Vagina (tissue), 2 donors: ENCODE measurements at regions not wholly inside any gene's neighbourhood (a gene's known extent, or its start where the extent isn't known, plus 50 kb on each side); places are given as distances from the start of the nearest gene placed in this dataset.

Source experiments
- DNase-seq, 2 donors: peaks; one replicate each; pipeline ENCODE4 v3.0.0-alpha.2; 2017; ENCODE audit errors: extremely low spot score in 2 of 2
- H3K27ac ChIP-seq: fragments of 200-600 bp; sonication (generic); one replicate; pipeline ENCODE4 v1.5.1; 2019
- H3K27me3 ChIP-seq: fragments of 200-600 bp; sonication (generic); one replicate; pipeline ENCODE4 v1.5.1; 2019
- H3K36me3 ChIP-seq, 2 donors: fragments of 200-600 bp; sonication (generic); one replicate each; pipeline ENCODE4 v1.5.1; 2017 to 2019
- H3K4me1 ChIP-seq: fragments of 200-600 bp; sonication (generic); one replicate; pipeline ENCODE4 v1.5.1; 2019
- H3K4me3 ChIP-seq, 2 donors: fragments of 200-600 bp; sonication (generic); 1 replicate in 1 of 2; 2 replicates in 1 of 2; pipeline ENCODE4 v1.5.1; 2016 to 2019
- H3K9me3 ChIP-seq: fragments of 200-600 bp; sonication (generic); one replicate; pipeline ENCODE4 v1.5.1; 2019
- CTCF ChIP-seq, 3 experiments: fragments of 450-650 bp in 2 of 3; fragments of 200-600 bp in 1 of 3; sonication (generic) in 1 of 3; IDR thresholded peaks; one replicate each; pipeline ENCODE4 v1.5.1; 2017 to 2019; ENCODE audit warnings: antibody characterized with exemption in 3 of 3, mild to moderate bottlenecking in 2 of 3, moderate library complexity in 2 of 3
- POLR2A ChIP-seq, 2 donors: fragments of 450-650 bp; IDR thresholded peaks; one replicate each; pipeline ENCODE4 v1.6.1; 2017; ENCODE audit warnings: antibody characterized with exemption in 2 of 2, mild to moderate bottlenecking in 2 of 2, moderate library complexity in 2 of 2
- POLR2AphosphoS5 ChIP-seq, 2 donors: sonication (generic); formaldehyde crosslinking; IDR thresholded peaks; one replicate each; pipeline ENCODE4 v1.9.0; 2017; ENCODE audit warnings: antibody characterized with exemption in 2 of 2, mild to moderate bottlenecking in 2 of 2, low read depth in 1 of 2; ENCODE audit not compliant: insufficient read depth in 1 of 2
- intact Hi-C: fragments of 100-400 bp; cut with DNase I; formaldehyde crosslinking; loops from one replicate; pipeline ENCODE4 v1.15.1; 2023

- TF ChIP-seq POLR2AphosphoS5 (IDR thresholded peaks at IDR 0.05; ENCODE audit: insufficient read depth in 1 of 2, low read depth in 1 of 2) (no peak), CTCF (IDR thresholded peaks at IDR 0.05) (no peak), POLR2A (IDR thresholded peaks at IDR 0.05) (no peak)
- intact Hi-C loops, result no loop called here
- Histone ChIP-seq H3K4me1 (no peaks in the 10 kb centered on the region), H3K9me3 (no peaks in the 10 kb centered on the region), H3K36me3 (no peaks in the 10 kb centered on the region), H3K27me3 (no peaks in the 10 kb centered on the region), H3K27ac (no peak overlapping the region), H3K4me3 (no peak overlapping the region)
- no peak for DNase-seq
Measured at GRCh38 chr18:29171892-29172755, 995.2 kb upstream of the CDH2 start.

DNA sequence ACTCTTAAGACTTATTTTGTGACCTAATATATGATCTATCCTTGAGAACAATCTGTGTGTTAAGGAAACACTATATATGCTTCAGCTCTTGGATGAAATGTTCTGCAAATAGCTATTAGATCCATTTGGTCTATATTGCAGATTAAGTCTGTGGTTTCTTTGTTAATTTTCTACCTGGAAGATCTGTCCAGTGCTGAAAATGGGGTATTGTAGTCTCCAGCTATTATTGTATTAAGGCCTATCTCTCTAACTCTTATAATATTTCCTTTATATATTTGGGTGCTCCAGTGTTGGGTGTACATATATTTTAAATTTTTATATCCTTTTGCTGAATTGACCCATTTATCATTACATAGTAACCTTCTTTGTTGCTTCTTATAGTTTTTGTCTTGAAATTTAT is 992.7 kb upstream of the CDH2 start:
- TF ChIP-seq CTCF (IDR thresholded peaks at IDR 0.05) (no peak), POLR2A (IDR thresholded peaks at IDR 0.05) (no peak), POLR2AphosphoS5 (IDR thresholded peaks at IDR 0.05; ENCODE audit: insufficient read depth in 1 of 2, low read depth in 1 of 2) (no peak)
- intact Hi-C loops, result no loop called here
- no peaks in the 10 kb centered on the region for H3K27me3 ChIP-seq
- H3K36me3 ChIP-seq, result no peaks in the 10 kb centered on the region
- no peak overlapping the region for H3K4me3 ChIP-seq
- H3K9me3 ChIP-seq, result no peaks in the 10 kb centered on the region
- DNase-seq, result no peak
- no peak overlapping the region for H3K27ac ChIP-seq
- peaks cover 2% of the 10 kb centered on the region for H3K4me1 ChIP-seq

- no peaks in the 10 kb centered on the region for H3K36me3 ChIP-seq
- no peak overlapping the region for H3K27ac ChIP-seq
- no peak for TF ChIP-seq POLR2A (IDR thresholded peaks at IDR 0.05)
- no peak for TF ChIP-seq POLR2AphosphoS5 (IDR thresholded peaks at IDR 0.05; ENCODE audit: insufficient read depth in 1 of 2, low read depth in 1 of 2)
- no peak for TF ChIP-seq CTCF (IDR thresholded peaks at IDR 0.05)
- intact Hi-C loops, result no loop called here
- no peak overlapping the region for H3K4me3 ChIP-seq
- DNase-seq, result no peak
- no peaks in the 10 kb centered on the region for H3K27me3 ChIP-seq
- H3K9me3 ChIP-seq, result no peaks in the 10 kb centered on the region
- peaks cover 13% of the 10 kb centered on the region for H3K4me1 ChIP-seq
Measured at GRCh38 chr18:29164993-29165599, 988.2 kb upstream of the CDH2 start.

DNA sequence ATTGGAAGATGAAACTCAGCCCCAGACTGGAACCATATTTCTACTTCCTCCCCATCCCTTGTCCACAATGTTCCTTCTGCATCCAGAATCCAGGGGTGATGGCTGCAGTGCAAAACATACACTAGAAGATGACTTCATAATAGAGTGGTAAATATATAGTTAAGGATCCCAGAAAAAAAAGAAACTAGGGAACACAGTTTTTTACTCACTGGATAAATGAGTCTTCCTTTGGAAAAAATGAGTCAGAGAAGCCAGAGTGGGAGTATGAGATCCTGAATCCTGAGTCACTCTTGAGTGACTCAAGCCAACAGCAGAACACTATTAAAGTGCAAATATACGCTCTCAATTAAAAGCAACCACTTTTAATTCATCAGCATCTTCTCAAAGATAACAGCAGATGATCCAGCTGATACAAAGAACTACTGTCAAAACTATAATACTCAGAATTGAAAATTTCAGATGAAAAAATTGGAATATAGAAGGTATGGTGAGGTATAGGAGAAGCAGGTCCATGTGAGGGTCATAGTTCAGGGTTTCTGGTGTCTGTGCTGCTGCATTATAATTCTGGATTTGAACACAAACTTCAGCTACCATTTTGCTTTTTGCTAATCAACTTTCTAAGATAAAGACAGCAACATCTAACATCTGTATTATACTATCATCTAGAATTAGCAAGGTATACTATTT is 987.2 kb upstream of the CDH2 start:
- H3K9me3 ChIP-seq, result no peaks in the 10 kb centered on the region
- intact Hi-C loops, result no loop called here
- no peaks in the 10 kb centered on the region for H3K27me3 ChIP-seq
- no peak for TF ChIP-seq POLR2A (IDR thresholded peaks at IDR 0.05)
- peak; percentile 14 to 70 for TF ChIP-seq POLR2AphosphoS5 (IDR thresholded peaks at IDR 0.05; ENCODE audit: insufficient read depth in 1 of 2, low read depth in 1 of 2)
- no peak overlapping the region for H3K27ac ChIP-seq
- no peaks in the 10 kb centered on the region for H3K36me3 ChIP-seq
- peaks cover 13% of the 10 kb centered on the region for H3K4me1 ChIP-seq
- DNase-seq, result no peak
- no peak overlapping the region for H3K4me3 ChIP-seq

- no peak overlapping the region for H3K4me3 ChIP-seq
- peaks cover 13% of the 10 kb centered on the region for H3K4me1 ChIP-seq
- DNase-seq, result no peak
- no peak overlapping the region for H3K27ac ChIP-seq
- no peak for TF ChIP-seq POLR2AphosphoS5 (IDR thresholded peaks at IDR 0.05; ENCODE audit: insufficient read depth in 1 of 2, low read depth in 1 of 2)
- no peaks in the 10 kb centered on the region for H3K36me3 ChIP-seq
- H3K27me3 ChIP-seq, result no peaks in the 10 kb centered on the region
- no peaks in the 10 kb centered on the region for H3K9me3 ChIP-seq
- intact Hi-C loops, result no loop called here
Measured at GRCh38 chr18:29163596-29163995, 986.7 kb upstream of the CDH2 start.
